Caki2 (cell line): ENCODE measurements at regions not wholly inside any gene's neighbourhood (a gene's known extent, or its start where the extent isn't known, plus 50 kb on each side); places are given as distances from the start of the nearest gene placed in this dataset.
"Not testable (repeated sequence)": the region's sequence is repeated elsewhere in the genome, so short reads cannot be mapped to it uniquely, and the experiment has no call there.

Source experiments
- DNase-seq: peaks from one replicate; pipeline ENCODE4 v3.0.0-alpha.2; 2015; ENCODE audit warnings: low read depth
- in situ Hi-C: cut with HindIII; loops from 2 replicates; pipeline ENCODE4 v1.10.0; 2016; ENCODE audit warnings: low sequenced_read_pairs, low pct_unique_long_range_greater_than_20kb, mixed read lengths

DNA sequence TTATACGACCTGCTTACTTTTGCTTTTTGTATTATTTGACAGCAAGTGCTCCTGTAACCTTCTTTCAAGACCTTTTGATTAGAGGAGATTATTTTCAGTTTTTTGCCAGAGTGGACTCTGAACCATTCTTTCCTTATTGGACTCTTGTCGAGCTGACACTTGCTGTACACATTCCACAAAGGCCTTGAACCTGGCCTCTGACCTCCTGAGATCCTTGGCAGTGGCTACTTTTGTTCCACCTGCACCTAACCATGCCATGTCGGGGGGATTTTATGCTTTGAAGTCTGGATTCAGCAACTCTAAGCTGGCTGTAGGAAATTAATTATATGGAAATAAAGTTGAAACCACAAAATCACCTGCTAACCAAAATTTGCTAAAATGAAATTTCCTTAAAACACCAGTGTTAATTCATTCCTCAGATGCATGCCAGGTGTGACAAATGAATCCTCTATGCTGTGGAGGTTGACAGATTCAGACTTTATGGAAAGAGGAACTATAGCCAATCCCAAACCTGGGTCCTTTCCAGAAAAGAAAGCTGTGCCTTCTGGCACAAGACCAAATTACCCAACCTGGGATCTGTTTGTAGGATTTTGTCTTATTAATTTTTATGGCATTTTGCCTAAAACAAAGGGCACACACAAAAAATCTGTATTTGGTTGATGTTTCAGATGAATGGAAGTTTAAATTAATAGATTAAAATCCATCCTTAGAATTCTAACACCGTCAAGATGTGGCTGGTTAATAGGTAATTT lies 110.4 kb downstream of the CDC42EP3 start:
- in situ Hi-C loops: no loop called here
- no peak for DNase-seq

DNA sequence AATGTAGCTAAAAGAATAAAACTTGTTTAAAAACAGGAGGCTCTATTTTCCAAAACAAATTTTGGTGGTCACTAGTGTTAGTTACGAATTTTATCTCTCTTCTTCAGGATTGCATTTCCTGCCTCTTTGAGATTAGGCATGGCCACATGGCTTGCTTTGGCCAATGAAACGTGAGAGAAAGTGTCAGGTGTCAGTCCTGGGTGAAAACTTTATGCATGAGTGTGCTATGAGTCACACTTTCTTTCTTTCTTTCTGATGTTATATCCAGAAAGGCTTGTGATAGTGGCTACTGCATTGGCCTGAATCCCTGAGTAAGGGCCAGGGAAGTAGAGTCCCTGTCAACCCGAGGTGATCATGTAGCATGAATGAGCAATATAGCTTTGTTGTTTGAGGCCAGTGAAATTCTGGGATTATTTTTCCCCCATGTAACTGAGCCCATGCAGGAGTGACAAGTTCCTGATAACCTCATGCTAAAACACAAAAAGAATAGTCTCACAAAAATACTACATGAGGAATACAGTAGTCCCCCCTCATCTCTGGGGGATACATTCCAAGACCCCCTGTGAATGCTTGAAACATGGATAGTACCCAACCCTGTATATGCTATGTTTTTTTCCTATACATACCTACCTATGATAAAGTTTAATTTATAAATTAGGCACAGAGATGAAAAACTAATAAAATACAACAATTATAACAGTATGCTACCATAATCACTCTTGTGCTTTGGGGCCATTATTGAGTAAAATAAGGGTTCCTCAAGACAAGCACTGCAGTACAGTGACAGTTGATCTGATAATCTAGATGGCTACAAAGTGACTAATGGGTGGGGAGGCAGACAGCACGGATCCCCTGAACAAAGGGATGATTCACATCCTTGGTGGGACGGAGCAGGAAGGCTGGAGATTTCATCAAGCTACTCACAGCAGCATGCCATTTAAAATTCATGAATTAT lies 109.5 kb downstream of the CDC42EP3 start:
- in situ Hi-C loops: no loop called here
- peak; percentile 89 for DNase-seq

DNA sequence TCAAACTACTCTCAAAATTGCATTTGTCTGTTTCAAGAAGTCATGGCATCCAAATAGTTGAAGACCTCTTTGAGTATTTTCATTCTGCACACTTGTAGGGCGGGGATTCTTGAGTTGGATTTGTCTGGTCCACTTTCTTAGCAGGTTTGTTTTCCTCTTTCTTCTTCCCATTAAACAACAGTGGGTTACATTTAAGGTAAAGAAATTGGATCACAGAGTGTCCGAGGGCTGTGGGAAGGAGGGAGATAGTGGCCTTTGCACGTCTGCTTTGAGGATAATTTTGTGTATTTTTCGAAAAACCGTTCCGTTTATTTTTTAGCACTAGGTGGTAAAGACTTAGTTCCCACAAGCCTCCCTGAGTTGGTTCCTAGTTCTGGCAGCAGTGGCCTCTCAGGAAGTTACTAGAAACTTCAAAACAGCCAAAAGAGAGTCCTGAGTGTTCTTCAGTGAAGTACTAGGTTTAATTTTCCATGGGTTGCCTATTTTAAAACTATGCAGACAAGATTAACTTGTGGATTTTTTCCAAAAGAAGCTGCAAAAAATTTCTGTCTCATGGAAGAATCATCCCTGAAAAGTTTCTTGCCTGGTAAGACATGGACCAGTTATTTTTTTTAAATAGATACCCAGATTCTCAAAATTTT lies 107.9 kb downstream of the CDC42EP3 start:
- in situ Hi-C loops: no loop called here

DNA sequence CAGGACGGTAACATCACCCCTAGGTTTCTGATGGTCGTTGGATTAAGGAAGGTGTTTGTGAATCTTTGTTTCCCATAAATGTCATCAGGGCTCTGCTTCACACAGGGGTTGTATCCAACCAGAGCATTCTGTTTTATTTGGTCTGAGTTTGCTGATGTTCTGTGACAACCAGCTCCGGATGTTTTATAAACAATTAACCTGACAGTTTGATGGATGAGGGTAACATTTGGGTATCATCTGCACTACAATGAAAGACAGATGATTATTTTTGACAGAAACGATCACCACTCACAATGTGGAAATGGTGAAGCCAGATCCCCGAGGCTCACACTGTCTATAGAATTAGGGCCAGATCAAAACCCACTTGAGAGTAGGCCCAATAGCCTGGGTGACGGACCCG lies 107.1 kb downstream of the CDC42EP3 start:
- no peak for DNase-seq
- in situ Hi-C loops: no loop called here

More for the DNA sequence above, 107.9 kb downstream of the CDC42EP3 start:
- DNase-seq: no peak

DNA sequence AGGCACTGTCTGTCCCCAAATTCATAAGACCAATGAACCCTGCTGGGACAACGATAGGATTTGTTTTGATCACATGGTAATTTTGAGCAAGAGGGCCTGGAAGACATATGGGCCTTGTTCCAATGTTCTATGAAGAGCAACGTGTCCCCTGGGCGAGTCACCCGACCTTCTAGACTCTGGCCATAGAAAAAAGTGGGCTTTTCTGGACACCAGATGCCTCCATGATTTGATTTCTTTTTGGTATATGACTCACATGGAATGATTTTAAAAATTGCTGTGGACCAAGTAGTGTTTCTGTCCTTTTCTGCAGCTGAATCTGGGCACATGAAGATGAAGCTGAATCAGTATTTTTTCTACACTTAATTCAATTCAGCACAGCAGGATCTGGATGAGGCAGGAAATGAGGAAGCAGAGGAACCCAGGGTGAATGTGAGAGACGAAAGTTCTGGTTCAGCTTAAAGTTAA lies 104.9 kb downstream of the CDC42EP3 start:
- in situ Hi-C loops: no loop called here
- DNase-seq: no peak

DNA sequence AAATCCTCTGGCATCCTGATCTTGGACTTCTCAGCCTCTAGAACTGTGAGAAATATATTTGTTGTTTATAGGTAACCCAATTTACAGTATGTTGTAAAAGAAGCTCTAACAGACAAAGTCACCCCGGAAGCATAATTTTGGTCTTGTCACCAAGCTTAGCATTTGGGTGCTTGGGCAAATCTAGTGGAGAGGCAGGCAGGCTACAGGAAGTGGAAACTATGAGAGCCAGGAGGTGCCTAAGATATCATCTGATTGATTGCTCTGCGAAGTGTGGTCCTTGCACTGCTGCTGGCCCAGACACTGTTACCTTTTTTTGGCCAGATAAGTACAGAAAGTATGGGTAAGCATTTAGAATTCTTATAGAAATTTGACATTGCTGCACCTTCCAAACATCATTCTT lies 102.9 kb downstream of the CDC42EP3 start:
- in situ Hi-C loops: no loop called here
- DNase-seq: no peak

DNA sequence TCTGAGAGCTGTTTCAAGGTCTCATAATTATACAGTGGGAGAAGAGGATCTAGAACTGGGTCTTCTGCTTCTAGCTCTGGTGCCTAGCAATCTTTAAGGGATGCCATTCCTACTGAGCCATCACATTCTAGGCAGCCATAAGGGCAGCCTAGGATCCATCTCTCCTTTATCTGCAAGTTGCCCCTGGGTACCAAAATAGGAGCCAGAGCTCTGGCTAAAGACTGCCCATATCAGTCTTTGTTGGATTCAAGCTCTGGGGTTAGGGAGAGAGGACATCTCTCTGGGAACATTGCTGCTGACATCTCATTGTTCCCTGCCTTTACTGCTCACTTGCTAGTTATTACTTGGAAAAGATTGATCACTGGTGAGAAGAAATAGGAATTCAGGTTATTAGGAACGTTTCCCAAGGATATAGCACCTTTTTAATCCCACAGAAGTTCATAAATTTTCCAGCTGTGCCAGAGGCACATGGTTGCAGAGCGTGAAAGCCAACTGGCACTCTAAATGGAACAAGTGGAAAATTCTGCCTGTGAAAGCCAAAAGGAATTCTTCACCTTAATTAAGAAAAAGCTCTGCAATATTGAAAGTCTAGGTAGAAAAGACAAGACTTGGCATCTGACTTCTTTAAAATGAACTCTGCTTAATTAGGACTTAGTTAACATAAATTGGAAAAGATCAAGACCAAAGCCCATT lies 102.2 kb downstream of the CDC42EP3 start:
- in situ Hi-C loops: no loop called here
- DNase-seq: no peak

DNA sequence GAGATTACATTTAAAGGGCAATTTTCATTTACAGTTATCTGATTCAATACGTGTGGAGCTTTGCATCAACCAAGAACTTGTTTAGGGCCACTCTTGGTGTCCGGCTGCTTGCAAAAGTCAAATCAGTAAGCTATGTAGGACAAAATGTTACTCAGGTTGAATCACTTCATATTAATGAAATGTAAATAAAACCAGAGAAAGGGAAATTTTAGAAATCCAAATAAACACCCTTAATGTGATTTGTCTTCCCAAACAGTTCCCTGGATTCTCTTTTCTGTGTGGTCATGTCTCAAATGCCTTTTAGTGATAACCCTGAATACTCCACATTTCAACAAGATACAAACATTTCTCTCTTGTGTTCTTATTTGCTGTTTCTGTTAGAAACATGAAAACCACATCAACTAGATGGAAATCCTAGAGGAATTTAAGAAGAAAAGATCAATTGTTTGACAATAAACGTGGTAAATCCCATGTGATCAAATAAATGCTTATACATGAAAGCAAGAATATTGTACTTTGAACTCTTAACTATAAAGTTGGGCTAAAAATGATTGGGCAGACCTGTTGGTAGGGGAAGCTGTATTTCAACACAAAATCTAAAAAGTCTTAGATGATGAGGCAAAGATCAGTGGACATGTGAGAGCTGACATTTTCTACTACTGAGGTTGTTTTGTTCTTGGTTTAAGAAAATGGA lies 101.3 kb downstream of the CDC42EP3 start:
- no peak for DNase-seq
- in situ Hi-C loops: no loop called here

DNA sequence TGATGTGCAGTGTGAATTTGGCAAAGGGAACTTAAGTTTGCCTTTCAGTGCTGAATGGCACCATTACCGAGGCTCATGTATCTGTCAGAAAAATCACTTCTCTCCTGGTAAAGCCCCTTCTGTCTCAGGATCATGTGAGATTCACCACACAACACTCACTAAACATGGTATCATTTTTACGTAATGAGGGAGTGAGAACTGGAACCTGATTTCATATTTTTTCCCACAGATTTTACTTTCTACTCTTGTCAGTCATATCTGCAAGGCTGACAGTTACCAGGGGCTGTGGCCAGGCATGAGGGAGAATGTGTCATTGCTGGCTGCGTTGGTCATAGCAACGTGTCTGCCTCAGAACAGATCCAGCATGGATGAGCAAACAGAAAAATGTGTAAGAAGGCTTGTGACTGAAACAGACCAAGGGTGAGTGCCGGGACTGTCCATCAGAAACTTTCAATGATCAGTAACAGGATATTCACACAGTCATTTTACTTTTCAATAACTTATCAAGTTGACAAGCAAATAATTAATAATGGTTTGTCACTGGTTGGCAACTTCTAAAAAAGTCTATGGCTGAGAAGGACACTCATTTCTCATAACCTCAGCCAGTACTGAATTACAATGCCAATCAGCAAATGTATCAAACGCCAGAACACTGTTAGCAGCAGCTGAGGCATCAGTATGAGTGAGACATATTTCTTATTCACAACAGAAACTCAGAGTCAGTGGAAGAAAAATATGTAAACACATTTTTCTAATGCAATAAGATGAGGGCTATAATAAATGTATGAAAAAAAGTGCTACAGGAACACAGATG lies 100.5 kb downstream of the CDC42EP3 start:
- peak; percentile 74 for DNase-seq
- in situ Hi-C loops: no loop called here

DNA sequence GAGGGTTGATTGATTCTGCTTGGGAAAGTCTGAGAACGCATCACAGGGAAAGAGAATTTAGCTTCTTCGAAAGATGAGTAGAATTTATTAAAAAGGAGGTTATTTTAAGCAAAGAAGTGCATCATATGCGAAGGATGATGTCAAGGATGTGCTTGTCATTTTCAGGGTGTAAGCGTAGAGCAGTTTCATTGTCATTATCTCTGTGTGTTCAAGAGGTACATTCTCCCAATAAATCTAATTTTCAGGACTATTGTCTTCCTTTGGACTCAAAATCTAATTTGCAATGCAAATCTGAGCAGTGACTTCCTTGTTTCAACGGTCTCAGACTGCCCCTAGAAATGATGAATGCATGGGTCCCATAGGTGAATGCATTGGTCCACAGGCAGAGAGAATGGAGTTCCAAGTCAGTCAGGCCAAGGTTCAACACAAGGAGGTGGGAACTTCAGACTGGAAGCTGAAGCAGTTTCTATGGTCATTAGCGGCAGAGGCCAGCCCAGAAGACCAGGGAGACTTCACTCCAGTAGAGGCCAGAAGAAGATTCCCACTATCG lies 99.8 kb downstream of the CDC42EP3 start:
- in situ Hi-C loops: no loop called here
- no peak for DNase-seq

DNA sequence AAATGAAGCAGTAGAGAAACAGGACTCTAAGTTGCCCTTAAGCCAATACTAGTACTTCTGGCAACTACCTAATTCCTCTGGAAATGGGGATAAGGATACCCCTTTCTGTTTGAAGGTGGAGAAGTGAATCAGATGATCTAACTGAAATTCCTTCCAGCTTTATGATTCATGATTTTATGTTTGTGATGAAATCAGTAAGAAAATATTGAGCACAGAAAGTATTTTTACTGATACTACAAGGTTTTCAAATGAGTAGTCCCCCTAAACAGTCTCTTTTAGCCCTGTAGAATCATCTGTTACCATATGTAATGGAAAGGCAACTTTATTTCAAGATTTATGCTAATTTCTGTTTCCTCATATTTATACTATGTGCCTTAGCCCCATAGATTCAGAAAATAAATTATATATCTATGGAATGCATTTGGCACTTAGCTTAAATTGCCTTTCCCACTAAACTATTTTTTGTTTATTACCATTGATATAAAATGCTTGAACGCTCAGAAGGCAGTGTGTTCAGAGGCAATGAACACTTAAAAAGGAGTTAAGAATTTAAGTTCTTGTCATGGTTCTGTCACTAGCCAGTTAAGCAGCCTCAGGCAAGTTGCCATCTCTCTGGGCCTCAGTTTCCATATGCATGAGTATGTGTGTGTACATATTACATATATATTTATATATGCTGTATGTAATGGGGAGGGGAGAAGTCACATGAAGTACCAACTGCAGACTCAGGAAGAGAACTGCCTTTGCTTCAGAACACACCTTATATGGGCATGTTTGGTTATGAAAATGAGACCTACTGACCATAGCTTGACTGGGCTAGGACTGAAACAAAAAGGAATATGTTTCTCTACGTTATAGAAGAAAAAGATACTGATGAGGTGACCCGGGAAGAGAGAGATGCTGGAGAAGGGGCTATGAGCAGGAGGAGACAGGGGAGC lies 97.7 kb downstream of the CDC42EP3 start:
- in situ Hi-C loops: no loop called here
- no peak for DNase-seq

DNA sequence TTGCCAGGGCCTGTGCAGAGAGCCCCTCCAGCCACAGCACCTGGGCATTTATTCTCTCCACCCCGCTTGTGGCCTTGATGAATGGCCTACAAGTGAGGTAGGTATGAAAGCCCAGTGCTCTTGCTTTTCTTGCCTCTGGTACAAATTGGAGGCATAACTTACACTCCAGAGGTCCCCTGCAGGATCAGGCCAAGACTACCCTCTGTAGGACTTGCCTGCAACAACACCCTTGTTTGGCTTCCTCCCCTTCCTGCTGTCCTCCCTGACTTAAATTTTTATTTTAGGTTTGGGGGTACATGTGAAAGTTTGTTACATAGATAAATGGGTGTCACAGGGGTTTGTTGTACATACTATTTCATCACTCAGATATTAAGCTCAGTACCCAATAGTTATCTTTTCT lies 95.7 kb downstream of the CDC42EP3 start:
- no peak for DNase-seq
- in situ Hi-C loops: no loop called here

DNA sequence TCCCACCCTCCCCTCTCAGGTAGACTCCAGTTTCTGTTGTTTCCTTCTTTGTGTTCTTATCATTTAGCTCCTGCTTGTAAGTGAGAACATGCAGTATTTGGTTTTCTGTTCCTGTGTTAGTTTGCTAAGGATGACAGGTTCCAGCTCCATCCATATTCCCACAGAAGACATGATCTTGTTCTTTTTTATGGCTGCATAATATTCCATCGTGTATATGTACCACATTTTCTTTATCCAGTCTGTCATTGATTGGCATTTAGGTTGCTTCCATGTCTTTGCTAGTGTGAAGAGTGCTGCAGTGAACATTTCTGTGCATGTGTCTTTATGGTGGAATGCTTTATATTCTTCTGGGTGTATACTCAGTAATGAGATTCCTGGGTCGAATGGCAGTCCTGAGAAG lies 95.2 kb downstream of the CDC42EP3 start:
- DNase-seq, in situ Hi-C loops: not testable (repeated sequence)

DNA sequence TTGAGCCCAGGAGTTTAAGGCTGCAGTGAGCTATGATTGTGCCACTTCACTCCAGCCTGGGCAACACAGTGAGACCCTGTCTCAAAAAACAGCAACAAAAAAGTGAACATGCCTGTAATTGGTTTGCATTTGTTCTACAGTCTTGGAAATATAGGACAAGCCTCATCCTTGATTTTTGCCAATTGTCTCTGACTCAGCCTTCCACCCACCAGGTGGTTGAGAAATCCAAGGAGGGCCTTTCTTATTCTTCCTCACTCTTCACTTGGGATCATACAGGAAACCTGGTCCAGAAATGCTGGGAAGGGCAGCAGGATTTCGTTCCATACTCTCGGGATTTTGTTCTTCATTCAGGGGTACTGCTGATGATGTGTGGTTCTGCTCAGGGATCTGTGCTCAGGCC lies 94.6 kb downstream of the CDC42EP3 start:
- DNase-seq: no peak
- in situ Hi-C loops: no loop called here

DNA sequence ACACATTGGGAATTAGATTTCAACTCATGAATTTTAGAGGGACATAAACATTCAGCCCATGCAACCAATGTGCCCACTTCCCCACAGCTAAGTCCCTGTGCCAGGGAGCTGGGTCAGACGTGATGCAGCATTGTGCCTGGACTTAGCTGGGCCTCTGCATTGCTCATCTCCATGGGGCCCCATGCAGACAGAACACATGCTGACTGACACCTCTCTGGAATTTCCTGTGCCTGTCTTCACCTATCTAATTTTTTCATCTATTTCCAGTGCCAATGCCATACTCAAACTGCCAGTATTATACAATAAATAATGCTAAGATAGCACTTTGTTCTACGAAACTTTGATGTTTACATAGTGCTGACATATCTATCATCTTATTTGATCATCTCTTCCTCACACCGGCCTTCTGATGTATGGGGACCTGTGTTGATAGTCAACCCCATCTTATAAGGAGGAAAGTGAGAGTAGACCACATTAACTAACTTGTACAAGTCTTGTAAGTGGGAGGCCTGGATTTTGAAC lies 92.2 kb downstream of the CDC42EP3 start:
- no peak for DNase-seq
- in situ Hi-C loops: no loop called here

DNA sequence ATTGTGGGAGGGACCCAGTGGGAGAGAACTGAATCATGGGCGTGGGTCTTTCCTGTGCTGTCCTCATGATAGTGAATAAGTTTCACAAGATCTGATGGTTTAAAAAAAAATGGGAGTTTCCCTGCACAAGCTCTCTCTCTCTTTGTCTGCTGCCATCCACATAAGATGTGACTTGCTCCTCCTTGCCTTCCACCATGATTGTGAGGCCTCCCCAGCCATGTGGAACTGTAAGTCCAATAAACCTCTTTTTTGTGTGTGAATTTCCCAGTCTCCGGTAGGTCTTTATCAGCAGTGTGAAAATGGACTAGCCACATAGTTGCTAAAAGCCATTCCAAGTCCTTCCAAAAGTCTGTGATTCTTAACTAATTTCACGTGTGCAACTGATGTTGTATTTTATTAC lies 91.5 kb downstream of the CDC42EP3 start:
- in situ Hi-C loops, DNase-seq: not testable (repeated sequence)
